ENCODE measurements at regions not wholly inside any gene's neighbourhood (a gene's known extent, or its start where the extent isn't known, plus 50 kb on each side); places are given as distances from the start of the nearest gene placed in this dataset.

DNA sequence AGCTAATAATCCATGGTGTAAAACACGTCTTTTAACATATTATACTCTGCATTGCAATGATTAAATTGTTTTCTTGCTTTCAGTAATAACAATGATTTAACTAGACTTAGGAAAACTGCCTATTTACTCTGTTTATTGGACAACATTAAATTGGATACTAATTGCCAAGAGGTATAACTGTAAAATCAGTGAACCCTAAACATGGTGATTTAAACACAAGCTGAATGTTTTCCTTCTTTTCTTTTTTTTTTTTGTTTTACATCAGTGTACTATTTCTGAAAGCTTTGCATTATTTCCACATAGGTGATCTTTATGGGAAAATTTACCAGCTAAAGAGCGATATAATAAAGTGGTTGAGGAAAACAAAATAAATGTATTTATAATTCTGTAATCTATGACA is 276.7 kb downstream of the PCDH7 start:
- Mint-ChIP-seq H3K27ac (ENCODE audit: unreplicated experiment) (no peak overlapping the region), H3K27me3 (ENCODE audit: insufficient read depth, unreplicated experiment) (no peaks in the 10 kb centered on the region), H3K4me3 (ENCODE audit: unreplicated experiment) (no peak overlapping the region), H3K9me3 (ENCODE audit: unreplicated experiment) (peaks cover 11% of the 10 kb centered on the region), H3K4me1 (ENCODE audit: low read depth, unreplicated experiment) (no peaks in the 10 kb centered on the region), H3K36me3 (ENCODE audit: insufficient read depth, unreplicated experiment) (no peaks in the 10 kb centered on the region)
- ChIA-PET CTCF (no interaction called here), POLR2A (no interaction called here)
- H3K4me3 ChIP-seq (ENCODE audit: low read depth, low read length): no peak overlapping the region
- no peaks in the 10 kb centered on the region for H3K4me1 ChIP-seq
- H3K27me3 ChIP-seq (replicated peaks; ENCODE audit: control insufficient read depth, insufficient read depth, low read length): no peaks in the 10 kb centered on the region
- no peak for DNase-seq
- TF ChIP-seq, protein P1, sequence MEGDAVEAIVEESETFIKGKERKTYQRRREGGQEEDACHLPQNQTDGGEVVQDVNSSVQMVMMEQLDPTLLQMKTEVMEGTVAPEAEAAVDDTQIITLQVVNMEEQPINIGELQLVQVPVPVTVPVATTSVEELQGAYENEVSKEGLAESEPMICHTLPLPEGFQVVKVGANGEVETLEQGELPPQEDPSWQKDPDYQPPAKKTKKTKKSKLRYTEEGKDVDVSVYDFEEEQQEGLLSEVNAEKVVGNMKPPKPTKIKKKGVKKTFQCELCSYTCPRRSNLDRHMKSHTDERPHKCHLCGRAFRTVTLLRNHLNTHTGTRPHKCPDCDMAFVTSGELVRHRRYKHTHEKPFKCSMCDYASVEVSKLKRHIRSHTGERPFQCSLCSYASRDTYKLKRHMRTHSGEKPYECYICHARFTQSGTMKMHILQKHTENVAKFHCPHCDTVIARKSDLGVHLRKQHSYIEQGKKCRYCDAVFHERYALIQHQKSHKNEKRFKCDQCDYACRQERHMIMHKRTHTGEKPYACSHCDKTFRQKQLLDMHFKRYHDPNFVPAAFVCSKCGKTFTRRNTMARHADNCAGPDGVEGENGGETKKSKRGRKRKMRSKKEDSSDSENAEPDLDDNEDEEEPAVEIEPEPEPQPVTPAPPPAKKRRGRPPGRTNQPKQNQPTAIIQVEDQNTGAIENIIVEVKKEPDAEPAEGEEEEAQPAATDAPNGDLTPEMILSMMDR (IDR thresholded peaks at IDR 0.05; ENCODE audit: insufficient read depth in 1 of 2, low read depth in 1 of 2, low read length in 1 of 2, severe bottlenecking in 1 of 2, unreplicated experiment in 1 of 2): no peak
- H3K36me3 ChIP-seq (ENCODE audit: control insufficient read depth, insufficient read depth, low read length): no peaks in the 10 kb centered on the region
- no peaks in the 10 kb centered on the region for H3K9me3 ChIP-seq
- no TSS peak for BruUV-seq (replicated peaks)
- intact Hi-C loops (cut with micrococcal nuclease; ENCODE audit: unreplicated experiment): no loop called here

DNA sequence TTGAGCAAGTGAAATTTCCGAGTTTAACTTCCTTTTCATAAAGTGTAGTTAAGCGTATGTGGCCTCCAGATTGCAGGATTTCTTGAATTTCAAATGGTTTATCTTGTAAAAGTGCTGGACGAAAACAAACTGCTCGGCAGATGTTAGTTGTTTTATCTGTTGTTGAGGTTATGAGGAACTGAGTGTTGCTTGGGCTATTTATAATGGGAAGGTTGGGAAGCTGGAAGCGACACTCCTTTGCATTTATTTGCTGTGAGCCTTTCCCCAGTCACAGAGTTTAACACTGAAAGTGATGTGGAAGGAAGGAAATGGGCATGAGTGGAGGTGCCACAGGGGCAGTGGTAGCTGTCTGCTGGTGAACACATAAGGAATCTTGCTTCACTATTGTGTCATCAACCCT is 284.9 kb downstream of the PCDH7 start:
- H3K9me3 Mint-ChIP-seq (ENCODE audit: unreplicated experiment): no peaks in the 10 kb centered on the region
- no TSS peak for BruUV-seq (replicated peaks)
- no peaks in the 10 kb centered on the region for H3K27me3 ChIP-seq (replicated peaks; ENCODE audit: control insufficient read depth, insufficient read depth, low read length)
- H3K4me1 ChIP-seq: no peaks in the 10 kb centered on the region
- H3K27ac Mint-ChIP-seq (ENCODE audit: unreplicated experiment): no peak overlapping the region
- H3K4me3 Mint-ChIP-seq (ENCODE audit: unreplicated experiment): no peak overlapping the region
- intact Hi-C loops (cut with micrococcal nuclease; ENCODE audit: unreplicated experiment): no loop called here
- no peak overlapping the region for H3K4me3 ChIP-seq (ENCODE audit: low read depth, low read length)
- H3K9me3 ChIP-seq: no peaks in the 10 kb centered on the region
- no peak for DNase-seq
- no peaks in the 10 kb centered on the region for H3K4me1 Mint-ChIP-seq (ENCODE audit: low read depth, unreplicated experiment)
- CTCF ChIA-PET: no interaction called here
- TF ChIP-seq, protein P1 (IDR thresholded peaks at IDR 0.05; ENCODE audit: insufficient read depth in 1 of 2, low read depth in 1 of 2, low read length in 1 of 2, severe bottlenecking in 1 of 2, unreplicated experiment in 1 of 2): no peak
- POLR2A ChIA-PET: no interaction called here
- no peaks in the 10 kb centered on the region for H3K27me3 Mint-ChIP-seq (ENCODE audit: insufficient read depth, unreplicated experiment)
- H3K36me3 ChIP-seq (ENCODE audit: control insufficient read depth, insufficient read depth, low read length): no peaks in the 10 kb centered on the region
- no peaks in the 10 kb centered on the region for H3K36me3 Mint-ChIP-seq (ENCODE audit: insufficient read depth, unreplicated experiment)

DNA sequence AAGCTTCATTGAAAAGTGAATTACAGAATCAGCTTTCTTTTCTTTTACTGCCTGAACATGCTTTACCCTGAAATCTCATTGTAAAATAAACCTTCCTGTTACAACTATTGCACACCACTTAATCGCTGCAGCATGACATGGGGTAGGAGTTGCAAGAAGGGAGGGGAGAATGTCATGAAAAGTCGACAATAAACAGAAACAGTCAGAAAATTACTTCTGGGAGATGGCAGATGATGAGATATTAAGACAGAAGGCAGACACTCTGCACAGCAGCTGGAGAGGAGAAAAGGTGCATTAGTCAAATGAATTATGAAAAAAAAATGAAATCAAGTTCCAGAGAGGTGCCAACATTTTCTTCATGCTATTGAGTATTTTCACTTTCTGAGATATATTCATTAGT is 287.7 kb downstream of the PCDH7 start:
- Mint-ChIP-seq H3K9me3 (ENCODE audit: unreplicated experiment) (no peaks in the 10 kb centered on the region), H3K4me1 (ENCODE audit: low read depth, unreplicated experiment) (no peaks in the 10 kb centered on the region), H3K36me3 (ENCODE audit: insufficient read depth, unreplicated experiment) (no peaks in the 10 kb centered on the region), H3K4me3 (ENCODE audit: unreplicated experiment) (no peak overlapping the region), H3K27me3 (ENCODE audit: insufficient read depth, unreplicated experiment) (no peaks in the 10 kb centered on the region), H3K27ac (ENCODE audit: unreplicated experiment) (no peak overlapping the region)
- POLR2A ChIA-PET: no interaction called here
- H3K9me3 ChIP-seq: no peaks in the 10 kb centered on the region
- H3K36me3 ChIP-seq (ENCODE audit: control insufficient read depth, insufficient read depth, low read length): no peaks in the 10 kb centered on the region
- no peaks in the 10 kb centered on the region for H3K4me1 ChIP-seq
- H3K4me3 ChIP-seq (ENCODE audit: low read depth, low read length): no peak overlapping the region
- TF ChIP-seq, protein P1 (IDR thresholded peaks at IDR 0.05; ENCODE audit: insufficient read depth in 1 of 2, low read depth in 1 of 2, low read length in 1 of 2, severe bottlenecking in 1 of 2, unreplicated experiment in 1 of 2): no peak
- BruUV-seq (replicated peaks): no TSS peak
- CTCF ChIA-PET: no interaction called here
- no peaks in the 10 kb centered on the region for H3K27me3 ChIP-seq (replicated peaks; ENCODE audit: control insufficient read depth, insufficient read depth, low read length)
- no peak for DNase-seq
- intact Hi-C loops (cut with micrococcal nuclease; ENCODE audit: unreplicated experiment): no loop called here

Measured in Caco-2 (cell line).